Astrocyte (in vitro differentiated cells and primary cell): ENCODE measurements at regions not wholly inside any gene's neighbourhood (a gene's known extent, or its start where the extent isn't known, plus 50 kb on each side); places are given as distances from the start of the nearest gene placed in this dataset.

ENCODE experiments used
- CTCF ChIP-seq: IDR thresholded peaks from 2 replicates; pipeline ENCODE4 v1.5.1; 2011; ENCODE audit warnings: low read depth, mild to moderate bottlenecking, inconsistent platforms, low read length, moderate library complexity; ENCODE audit not compliant: insufficient read depth
- EZH2 ChIP-seq: IDR thresholded peaks from 2 replicates; pipeline ENCODE4 v1.6.1; 2012; ENCODE audit warnings: mild to moderate bottlenecking, low read length, inconsistent platforms; ENCODE audit not compliant: insufficient read depth

DNA sequence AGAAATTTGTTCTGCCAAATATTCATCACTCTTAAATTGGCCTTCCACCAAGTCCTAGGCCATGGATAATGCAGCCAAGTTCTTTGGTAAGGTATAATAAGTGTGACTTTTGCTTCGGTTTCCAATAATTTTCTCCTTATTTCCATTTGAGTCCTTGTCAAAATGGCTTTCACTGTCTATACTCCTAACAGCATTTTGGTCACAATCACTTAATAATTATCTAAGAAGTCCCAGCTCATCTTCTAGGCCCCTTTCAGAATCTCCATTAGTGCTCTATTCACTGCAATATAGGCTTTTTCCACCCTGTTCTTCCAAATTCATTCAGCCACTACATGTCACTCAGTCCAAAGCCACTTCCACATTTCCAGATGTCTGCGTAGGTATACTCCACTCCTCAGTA, 51.0 kb upstream of the SPIN4 start:
- TF ChIP-seq EZH2 (no peak), CTCF (no peak)
